ENCODE measurements at regions not wholly inside any gene's neighbourhood (a gene's known extent, or its start where the extent isn't known, plus 50 kb on each side); places are given as distances from the start of the nearest gene placed in this dataset.

DNA sequence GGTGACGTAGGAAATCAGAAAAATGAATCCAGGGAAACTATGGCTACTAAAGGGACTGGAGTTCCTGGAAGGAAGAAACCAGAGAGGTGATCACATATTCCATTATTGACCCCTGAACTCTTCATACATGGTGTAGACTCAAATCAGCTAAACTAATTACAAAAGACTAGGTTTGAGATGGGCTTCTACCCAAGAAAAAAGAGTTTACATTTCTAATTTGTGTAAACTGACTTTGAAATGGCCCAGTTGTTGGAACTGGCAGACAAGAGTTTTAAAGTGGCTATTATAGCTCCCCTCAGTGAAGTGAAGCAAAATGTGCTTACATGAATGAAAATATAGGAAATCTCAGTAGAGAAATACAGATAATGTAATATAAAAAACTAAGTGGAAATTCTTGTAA lies 1619.4 kb upstream of the SEL1L start:
- Histone ChIP-seq H3K27me3 (ENCODE audit: insufficient read depth) (no peaks in the 10 kb centered on the region), H3K79me2 (replicated peaks; ENCODE audit: insufficient read depth) (no peaks in the 10 kb centered on the region), H3K27ac (ENCODE audit: low read depth) (no peak overlapping the region), H3K36me3 (ENCODE audit: insufficient read depth) (no peaks in the 10 kb centered on the region), H4K20me1 (replicated peaks; ENCODE audit: insufficient read depth) (no peaks in the 10 kb centered on the region), H2AFZ (no peak overlapping the region), H3K4me2 (no peak overlapping the region), H3F3A (replicated peaks; ENCODE audit: low read depth) (no peaks in the 10 kb centered on the region), H3K4me3 (no peak overlapping the region), H3K9me2 (ENCODE audit: insufficient read depth) (0 out of 2 replicates have a peak, but pooled peaks cover 5% of the 10 kb centered on the region), H3K4me1 (ENCODE audit: insufficient read depth) (no peaks in the 10 kb centered on the region)
- H3K27me3 Mint-ChIP-seq (ENCODE audit: insufficient read depth, low read depth, poor library complexity) = no peaks in the 10 kb centered on the region
- no peaks in the 10 kb centered on the region for H3K9me3 Mint-ChIP-seq
- H3K36me3 Mint-ChIP-seq (ENCODE audit: low read depth) = no peaks in the 10 kb centered on the region
- no peak overlapping the region for H3K27ac Mint-ChIP-seq
- no peak overlapping the region for H3K4me3 Mint-ChIP-seq
- H3K4me1 Mint-ChIP-seq = no peaks in the 10 kb centered on the region; the same call in 2 of the 3 replicates
- TF ChIP-seq, protein P1, sequence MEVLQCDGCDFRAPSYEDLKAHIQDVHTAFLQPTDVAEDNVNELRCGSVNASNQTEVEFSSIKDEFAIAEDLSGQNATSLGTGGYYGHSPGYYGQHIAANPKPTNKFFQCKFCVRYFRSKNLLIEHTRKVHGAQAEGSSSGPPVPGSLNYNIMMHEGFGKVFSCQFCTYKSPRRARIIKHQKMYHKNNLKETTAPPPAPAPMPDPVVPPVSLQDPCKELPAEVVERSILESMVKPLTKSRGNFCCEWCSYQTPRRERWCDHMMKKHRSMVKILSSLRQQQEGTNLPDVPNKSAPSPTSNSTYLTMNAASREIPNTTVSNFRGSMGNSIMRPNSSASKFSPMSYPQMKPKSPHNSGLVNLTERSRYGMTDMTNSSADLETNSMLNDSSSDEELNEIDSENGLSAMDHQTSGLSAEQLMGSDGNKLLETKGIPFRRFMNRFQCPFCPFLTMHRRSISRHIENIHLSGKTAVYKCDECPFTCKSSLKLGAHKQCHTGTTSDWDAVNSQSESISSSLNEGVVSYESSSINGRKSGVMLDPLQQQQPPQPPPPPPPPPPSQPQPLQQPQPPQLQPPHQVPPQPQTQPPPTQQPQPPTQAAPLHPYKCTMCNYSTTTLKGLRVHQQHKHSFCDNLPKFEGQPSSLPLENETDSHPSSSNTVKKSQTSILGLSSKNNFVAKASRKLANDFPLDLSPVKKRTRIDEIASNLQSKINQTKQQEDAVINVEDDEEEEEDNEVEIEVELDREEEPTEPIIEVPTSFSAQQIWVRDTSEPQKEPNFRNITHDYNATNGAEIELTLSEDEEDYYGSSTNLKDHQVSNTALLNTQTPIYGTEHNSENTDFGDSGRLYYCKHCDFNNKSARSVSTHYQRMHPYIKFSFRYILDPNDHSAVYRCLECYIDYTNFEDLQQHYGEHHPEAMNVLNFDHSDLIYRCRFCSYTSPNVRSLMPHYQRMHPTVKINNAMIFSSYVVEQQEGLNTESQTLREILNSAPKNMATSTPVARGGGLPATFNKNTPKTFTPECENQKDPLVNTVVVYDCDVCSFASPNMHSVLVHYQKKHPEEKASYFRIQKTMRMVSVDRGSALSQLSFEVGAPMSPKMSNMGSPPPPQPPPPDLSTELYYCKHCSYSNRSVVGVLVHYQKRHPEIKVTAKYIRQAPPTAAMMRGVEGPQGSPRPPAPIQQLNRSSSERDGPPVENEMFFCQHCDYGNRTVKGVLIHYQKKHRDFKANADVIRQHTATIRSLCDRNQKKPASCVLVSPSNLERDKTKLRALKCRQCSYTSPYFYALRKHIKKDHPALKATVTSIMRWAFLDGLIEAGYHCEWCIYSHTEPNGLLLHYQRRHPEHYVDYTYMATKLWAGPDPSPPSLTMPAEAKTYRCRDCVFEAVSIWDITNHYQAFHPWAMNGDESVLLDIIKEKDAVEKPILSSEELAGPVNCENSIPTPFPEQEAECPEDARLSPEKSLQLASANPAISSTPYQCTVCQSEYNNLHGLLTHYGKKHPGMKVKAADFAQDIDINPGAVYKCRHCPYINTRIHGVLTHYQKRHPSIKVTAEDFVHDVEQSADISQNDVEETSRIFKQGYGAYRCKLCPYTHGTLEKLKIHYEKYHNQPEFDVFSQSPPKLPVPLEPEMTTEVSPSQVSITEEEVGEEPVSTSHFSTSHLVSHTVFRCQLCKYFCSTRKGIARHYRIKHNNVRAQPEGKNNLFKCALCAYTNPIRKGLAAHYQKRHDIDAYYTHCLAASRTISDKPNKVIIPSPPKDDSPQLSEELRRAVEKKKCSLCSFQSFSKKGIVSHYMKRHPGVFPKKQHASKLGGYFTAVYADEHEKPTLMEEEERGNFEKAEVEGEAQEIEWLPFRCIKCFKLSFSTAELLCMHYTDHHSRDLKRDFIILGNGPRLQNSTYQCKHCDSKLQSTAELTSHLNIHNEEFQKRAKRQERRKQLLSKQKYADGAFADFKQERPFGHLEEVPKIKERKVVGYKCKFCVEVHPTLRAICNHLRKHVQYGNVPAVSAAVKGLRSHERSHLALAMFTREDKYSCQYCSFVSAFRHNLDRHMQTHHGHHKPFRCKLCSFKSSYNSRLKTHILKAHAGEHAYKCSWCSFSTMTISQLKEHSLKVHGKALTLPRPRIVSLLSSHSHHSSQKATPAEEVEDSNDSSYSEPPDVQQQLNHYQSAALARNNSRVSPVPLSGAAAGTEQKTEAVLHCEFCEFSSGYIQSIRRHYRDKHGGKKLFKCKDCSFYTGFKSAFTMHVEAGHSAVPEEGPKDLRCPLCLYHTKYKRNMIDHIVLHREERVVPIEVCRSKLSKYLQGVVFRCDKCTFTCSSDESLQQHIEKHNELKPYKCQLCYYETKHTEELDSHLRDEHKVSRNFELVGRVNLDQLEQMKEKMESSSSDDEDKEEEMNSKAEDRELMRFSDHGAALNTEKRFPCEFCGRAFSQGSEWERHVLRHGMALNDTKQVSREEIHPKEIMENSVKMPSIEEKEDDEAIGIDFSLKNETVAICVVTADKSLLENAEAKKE (CRISPR knock-in tag; IDR thresholded peaks at IDR 0.05) = no peak
- TF ChIP-seq POLR2AphosphoS5 (IDR thresholded peaks at IDR 0.05; ENCODE audit: low read depth) (no peak), EZH2phosphoT487 (IDR thresholded peaks at IDR 0.05; ENCODE audit: unreplicated experiment) (no peak), ZNF331 (CRISPR knock-in tag; IDR thresholded peaks at IDR 0.05; ENCODE audit: low read depth) (no peak), ETS1 (IDR thresholded peaks at IDR 0.05) (no peak), CREB1 (CRISPR knock-in tag; IDR thresholded peaks at IDR 0.05; ENCODE audit: low read depth) (no peak), EZH2 (IDR thresholded peaks at IDR 0.05; ENCODE audit: low read depth, unreplicated experiment) (no peak), ZNF114 (CRISPR knock-in tag; IDR thresholded peaks at IDR 0.05) (no peak), REST (IDR thresholded peaks at IDR 0.05; ENCODE audit: unreplicated experiment) (no peak), NANOG (IDR thresholded peaks at IDR 0.05; ENCODE audit: borderline replicate concordance) (no peak), JUNB (IDR thresholded peaks at IDR 0.05; ENCODE audit: unreplicated experiment) (no peak), STAT1 (IDR thresholded peaks at IDR 0.05; ENCODE audit: unreplicated experiment) (no peak), CTCF (conservative IDR thresholded peaks at IDR 0.05; ENCODE audit: low read depth in 2 of 2) (no peak)
- no peak for DNase-seq (ENCODE audit: low spot score)
- no peak for ATAC-seq

Measured in GM23338 (cell line).